GM10266 (cell line): ENCODE measurements at regions not wholly inside any gene's neighbourhood (a gene's known extent, or its start where the extent isn't known, plus 50 kb on each side); places are given as distances from the start of the nearest gene placed in this dataset.

Experiments used
- DNase-seq: peaks from one replicate; pipeline ENCODE4 v3.0.0; 2012; ENCODE audit errors: extremely low spot score
- TF ChIP-seq, protein P1 (sequence below): IDR thresholded peaks from 2 replicates; pipeline ENCODE4 v1.5.1; 2012; ENCODE audit warnings: mild to moderate bottlenecking, low read depth; ENCODE audit not compliant: control insufficient read depth, insufficient read depth; ENCODE audit errors: missing control alignments

DNA sequence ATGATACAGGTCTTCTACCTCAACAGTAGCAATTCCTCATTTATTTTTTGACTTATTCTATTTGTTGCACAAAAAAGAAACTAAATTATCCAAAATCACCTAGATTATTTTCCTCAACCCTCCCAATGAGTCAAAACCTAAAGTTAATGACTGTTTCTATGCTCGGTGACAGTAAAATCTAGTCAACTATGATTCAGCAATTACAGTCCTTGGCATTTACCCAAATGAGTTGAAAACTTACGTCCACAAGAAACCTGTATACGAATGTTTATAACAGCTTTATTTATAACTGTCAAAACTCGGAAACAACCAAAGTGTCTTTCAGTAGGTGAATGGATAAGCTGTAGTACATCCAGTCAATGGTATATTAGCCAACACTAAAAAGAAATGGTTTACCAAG, 439.3 kb downstream of the CBLN2 start:
- no peak for DNase-seq
- TF ChIP-seq, protein P1, sequence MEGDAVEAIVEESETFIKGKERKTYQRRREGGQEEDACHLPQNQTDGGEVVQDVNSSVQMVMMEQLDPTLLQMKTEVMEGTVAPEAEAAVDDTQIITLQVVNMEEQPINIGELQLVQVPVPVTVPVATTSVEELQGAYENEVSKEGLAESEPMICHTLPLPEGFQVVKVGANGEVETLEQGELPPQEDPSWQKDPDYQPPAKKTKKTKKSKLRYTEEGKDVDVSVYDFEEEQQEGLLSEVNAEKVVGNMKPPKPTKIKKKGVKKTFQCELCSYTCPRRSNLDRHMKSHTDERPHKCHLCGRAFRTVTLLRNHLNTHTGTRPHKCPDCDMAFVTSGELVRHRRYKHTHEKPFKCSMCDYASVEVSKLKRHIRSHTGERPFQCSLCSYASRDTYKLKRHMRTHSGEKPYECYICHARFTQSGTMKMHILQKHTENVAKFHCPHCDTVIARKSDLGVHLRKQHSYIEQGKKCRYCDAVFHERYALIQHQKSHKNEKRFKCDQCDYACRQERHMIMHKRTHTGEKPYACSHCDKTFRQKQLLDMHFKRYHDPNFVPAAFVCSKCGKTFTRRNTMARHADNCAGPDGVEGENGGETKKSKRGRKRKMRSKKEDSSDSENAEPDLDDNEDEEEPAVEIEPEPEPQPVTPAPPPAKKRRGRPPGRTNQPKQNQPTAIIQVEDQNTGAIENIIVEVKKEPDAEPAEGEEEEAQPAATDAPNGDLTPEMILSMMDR = no peak

DNA sequence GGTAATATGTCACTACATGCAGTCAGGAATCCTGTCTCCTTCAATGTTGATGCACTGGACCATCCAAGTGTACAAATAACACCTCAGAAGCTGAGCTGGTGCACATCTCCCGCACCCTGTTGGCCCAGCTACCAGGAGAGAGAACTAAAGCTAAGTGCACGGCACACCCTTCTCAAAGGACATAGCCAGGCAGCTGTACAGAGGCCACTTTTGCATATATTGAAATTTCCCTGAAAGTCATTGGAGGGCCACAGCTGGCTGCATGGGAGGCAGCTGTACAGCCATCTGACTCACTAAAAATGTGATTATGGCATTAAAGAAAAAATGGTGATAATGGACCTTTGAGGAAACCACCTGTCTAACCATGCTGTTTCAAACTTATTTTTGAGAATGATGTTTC, 441.7 kb downstream of the CBLN2 start:
- TF ChIP-seq, protein P1 = no peak

DNA sequence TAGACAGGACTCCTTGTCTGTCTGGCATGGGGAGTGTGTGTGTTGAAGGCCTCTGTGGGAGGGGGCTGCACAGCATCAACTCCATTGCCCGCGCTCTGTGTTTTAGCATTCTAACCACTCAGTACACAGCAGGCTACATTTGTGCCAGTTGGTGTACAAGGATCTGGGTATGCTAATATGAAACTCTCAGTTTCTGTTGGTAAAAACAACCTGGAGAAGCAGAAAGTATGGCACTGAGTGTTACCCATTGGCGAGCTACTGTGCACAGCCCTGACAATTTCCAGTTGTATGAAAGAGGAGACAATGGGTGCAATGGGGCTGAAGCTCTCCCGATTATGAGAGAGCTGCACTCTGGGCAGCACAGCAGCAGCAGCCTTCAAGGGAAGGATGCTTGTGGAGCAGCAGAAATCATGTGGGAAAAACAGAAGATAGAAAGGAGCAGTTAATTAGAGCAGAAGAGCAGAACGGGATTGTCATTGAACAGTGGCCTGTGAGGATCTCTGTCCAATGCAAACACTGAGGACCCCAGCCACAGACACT, 443.6 kb downstream of the CBLN2 start:
- TF ChIP-seq, protein P1 = no peak
- no peak for DNase-seq

More for the DNA sequence above, 441.7 kb downstream of the CBLN2 start:
- DNase-seq = no peak

DNA sequence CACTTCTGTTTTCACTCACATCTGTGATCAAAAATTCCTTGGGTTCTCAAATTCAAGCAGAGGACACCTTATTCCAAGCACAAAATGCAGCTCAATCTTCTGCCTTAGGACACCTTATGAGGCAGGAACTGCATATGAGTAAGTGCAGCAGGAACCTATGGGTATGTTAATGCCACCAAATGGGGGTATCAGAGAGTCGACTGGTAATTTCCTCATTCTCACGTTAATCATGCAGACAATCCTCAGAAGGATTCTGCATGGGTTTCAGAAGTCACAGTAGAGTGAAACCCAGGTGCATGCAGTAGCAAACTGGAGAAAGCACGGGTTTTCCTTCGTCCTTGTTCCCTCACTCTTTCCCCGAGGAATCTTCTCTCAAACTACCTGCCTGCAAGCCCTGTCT, 452.8 kb downstream of the CBLN2 start:
- TF ChIP-seq, protein P1 = no peak
- DNase-seq = no peak

DNA sequence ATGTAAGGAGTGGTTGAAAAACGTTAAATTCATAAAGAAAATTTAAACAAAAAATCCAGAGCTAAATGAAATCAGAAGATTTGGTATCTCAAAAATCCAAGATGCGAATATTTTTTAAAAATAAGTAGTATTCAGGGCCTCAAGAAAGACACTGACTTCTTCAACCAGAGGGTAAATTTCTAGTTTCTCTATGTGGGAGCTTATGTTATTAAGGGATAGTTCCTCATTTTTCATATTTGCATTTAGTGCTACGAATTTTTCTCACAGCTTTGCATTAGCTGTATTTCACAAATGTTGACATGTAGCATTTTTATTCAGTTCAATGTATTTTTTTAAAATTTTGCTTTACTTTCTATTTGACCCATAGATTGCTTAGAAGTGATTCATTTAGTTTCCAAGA, 454.7 kb downstream of the CBLN2 start:
- DNase-seq = no peak
- TF ChIP-seq, protein P1 = no peak

DNA sequence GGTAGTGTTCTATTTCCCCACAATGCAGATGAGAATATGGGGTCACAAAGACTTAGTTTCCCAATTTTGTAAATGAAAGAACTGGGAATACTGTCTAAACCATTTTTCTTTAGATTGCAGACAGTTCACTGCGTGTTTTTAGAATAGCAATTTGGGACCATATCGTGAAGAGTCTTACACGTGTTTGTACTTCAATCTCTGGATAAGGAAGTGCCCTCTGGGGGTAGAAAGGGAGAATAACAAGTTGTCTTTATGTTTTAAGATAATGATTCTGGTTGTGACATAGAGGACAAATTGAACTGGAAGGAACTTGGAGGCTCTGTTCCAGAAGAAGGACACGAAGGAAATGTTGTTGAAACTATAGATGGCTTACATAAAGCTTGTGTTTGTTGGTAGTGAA, 457.7 kb downstream of the CBLN2 start:
- no peak for DNase-seq
- TF ChIP-seq, protein P1 = peak; percentile 35

DNA sequence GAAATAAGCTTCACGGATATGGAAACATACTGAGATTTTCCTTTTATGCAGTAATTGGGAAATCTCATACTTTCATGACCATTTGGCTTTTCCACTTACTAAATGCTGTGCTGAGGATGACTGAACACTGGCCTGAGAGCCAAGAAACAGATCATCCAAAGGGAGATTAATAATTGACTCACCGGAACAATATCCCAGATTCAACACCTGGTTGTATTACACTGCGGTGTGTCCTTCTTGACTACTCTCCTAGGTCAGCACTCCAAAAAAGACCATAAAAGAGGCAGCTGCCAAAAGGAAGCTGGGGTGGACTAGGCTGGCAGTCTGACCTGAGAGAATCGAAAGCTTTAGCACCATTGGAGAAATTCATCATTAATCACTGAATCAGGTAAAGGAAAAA, 469.1 kb downstream of the CBLN2 start:
- no peak for DNase-seq
- TF ChIP-seq, protein P1 = no peak
